ENCODE measurements at regions not wholly inside any gene's neighbourhood (a gene's known extent, or its start where the extent isn't known, plus 50 kb on each side); places are given as distances from the start of the nearest gene placed in this dataset.

- no peak for DNase-seq
- TF ChIP-seq POLR2A (IDR thresholded peaks at IDR 0.05; ENCODE audit: low read length): no peak
- TF ChIP-seq GATA1 (IDR thresholded peaks at IDR 0.05; ENCODE audit: low read depth, low read length): no peak
Measured at GRCh38 chr7:22579961-22580360, 80.0 kb upstream of the STEAP1B start.

GRCh38 chr7:22578007-22578733 lies 78.2 kb upstream of the STEAP1B start:
- DNase-seq: no peak
- TF ChIP-seq POLR2A (IDR thresholded peaks at IDR 0.05; ENCODE audit: low read length) (no peak), GATA1 (IDR thresholded peaks at IDR 0.05; ENCODE audit: low read depth, low read length) (no peak)

- DNase-seq: no peak
- TF ChIP-seq POLR2A (IDR thresholded peaks at IDR 0.05; ENCODE audit: low read length) (no peak), GATA1 (IDR thresholded peaks at IDR 0.05; ENCODE audit: low read depth, low read length) (no peak)
Measured at GRCh38 chr7:22577470-22578001, 77.5 kb upstream of the STEAP1B start.

- TF ChIP-seq POLR2A (IDR thresholded peaks at IDR 0.05; ENCODE audit: low read length): no peak
- DNase-seq: no peak
Measured at GRCh38 chr7:22576612-22577469, 76.9 kb upstream of the STEAP1B start.

- no peak for DNase-seq
- no peak for TF ChIP-seq POLR2A (IDR thresholded peaks at IDR 0.05; ENCODE audit: low read length)
- TF ChIP-seq GATA1 (IDR thresholded peaks at IDR 0.05; ENCODE audit: low read depth, low read length): no peak
Measured at GRCh38 chr7:22574754-22575520, 74.9 kb upstream of the STEAP1B start.

GRCh38 chr7:22572937-22573336 lies 72.9 kb upstream of the STEAP1B start:
- TF ChIP-seq GATA1 (IDR thresholded peaks at IDR 0.05; ENCODE audit: low read depth, low read length) (no peak), POLR2A (IDR thresholded peaks at IDR 0.05; ENCODE audit: low read length) (no peak)
- DNase-seq: no peak

- DNase-seq: no peak
- TF ChIP-seq POLR2A (IDR thresholded peaks at IDR 0.05; ENCODE audit: low read length) (no peak), GATA1 (IDR thresholded peaks at IDR 0.05; ENCODE audit: low read depth, low read length) (no peak)
Measured at GRCh38 chr7:22572292-22572691, 72.3 kb upstream of the STEAP1B start.

- no peak for DNase-seq
- no peak for TF ChIP-seq POLR2A (IDR thresholded peaks at IDR 0.05; ENCODE audit: low read length)
- TF ChIP-seq GATA1 (IDR thresholded peaks at IDR 0.05; ENCODE audit: low read depth, low read length): no peak
Measured at GRCh38 chr7:22571766-22572165, 71.8 kb upstream of the STEAP1B start.

GRCh38 chr7:22569586-22570321 lies 69.8 kb upstream of the STEAP1B start:
- DNase-seq: no peak
- TF ChIP-seq POLR2A (IDR thresholded peaks at IDR 0.05; ENCODE audit: low read length): no peak
- no peak for TF ChIP-seq GATA1 (IDR thresholded peaks at IDR 0.05; ENCODE audit: low read depth, low read length)

GRCh38 chr7:22566592-22566991 lies 66.6 kb upstream of the STEAP1B start:
- no peak for DNase-seq
- no peak for TF ChIP-seq GATA1 (IDR thresholded peaks at IDR 0.05; ENCODE audit: low read depth, low read length)
- no peak for TF ChIP-seq POLR2A (IDR thresholded peaks at IDR 0.05; ENCODE audit: low read length)

GRCh38 chr7:22566176-22566575 lies 66.2 kb upstream of the STEAP1B start:
- no peak for TF ChIP-seq POLR2A (IDR thresholded peaks at IDR 0.05; ENCODE audit: low read length)
- TF ChIP-seq GATA1 (IDR thresholded peaks at IDR 0.05; ENCODE audit: low read depth, low read length): no peak
- DNase-seq: no peak

- DNase-seq: no peak
- TF ChIP-seq GATA1 (IDR thresholded peaks at IDR 0.05; ENCODE audit: low read depth, low read length): no peak
- TF ChIP-seq POLR2A (IDR thresholded peaks at IDR 0.05; ENCODE audit: low read length): no peak
Measured at GRCh38 chr7:22565315-22565811, 65.4 kb upstream of the STEAP1B start.

- DNase-seq: no peak
Measured at GRCh38 chr7:22564511-22565045, 64.6 kb upstream of the STEAP1B start.

More at GRCh38 chr7:22564511-22565045, 64.6 kb upstream of the STEAP1B start:
- TF ChIP-seq POLR2A (IDR thresholded peaks at IDR 0.05; ENCODE audit: low read length) (no peak), GATA1 (IDR thresholded peaks at IDR 0.05; ENCODE audit: low read depth, low read length) (no peak)
